Liver (tissue), 8 donors: ENCODE measurements at regions not wholly inside any gene's neighbourhood (a gene's known extent, or its start where the extent isn't known, plus 50 kb on each side); places are given as distances from the start of the nearest gene placed in this dataset.

Experiments used
- DNase-seq: peaks from one replicate; pipeline ENCODE4 v3.0.0-alpha.2; 2017; ENCODE audit warnings: low spot score
- H3K27ac ChIP-seq, 2 donors: one replicate each; pipeline ENCODE4 v1.7.0; 2013; ENCODE audit warnings: inconsistent platforms in 2 of 2, low read length in 2 of 2, control low read depth in 1 of 2, low read depth in 1 of 2, mild to moderate bottlenecking in 1 of 2
- H3K27me3 ChIP-seq, 4 donors: one replicate each; pipeline versions ENCODE4 v1.6.1 to v1.7.0; 2013; ENCODE audit warnings: low read length in 3 of 4, inconsistent platforms in 1 of 4, mild to moderate bottlenecking in 1 of 4, moderate library complexity in 1 of 4; ENCODE audit not compliant: control insufficient read depth in 4 of 4, insufficient read depth in 4 of 4
- H3K36me3 ChIP-seq, 4 donors: one replicate each; pipeline versions ENCODE4 v1.6.1 to v1.7.0; 2013; ENCODE audit warnings: low read length in 3 of 4, mild to moderate bottlenecking in 3 of 4, low read depth in 1 of 4, moderate library complexity in 1 of 4; ENCODE audit not compliant: control insufficient read depth in 4 of 4, insufficient read depth in 3 of 4
- H3K4me1 ChIP-seq, 4 donors: one replicate each; pipeline versions ENCODE4 v1.6.1 to v1.7.0; 2013; ENCODE audit warnings: low read length in 3 of 4, mild to moderate bottlenecking in 3 of 4, moderate library complexity in 1 of 4; ENCODE audit not compliant: control insufficient read depth in 4 of 4, insufficient read depth in 4 of 4
- H3K4me3 ChIP-seq, 3 donors: one replicate each; pipeline versions ENCODE4 v1.6.1 to v1.7.0; 2013; ENCODE audit warnings: low read length in 3 of 3, control low read depth in 1 of 3, low read depth in 1 of 3, mild to moderate bottlenecking in 1 of 3
- H3K9ac ChIP-seq, 2 donors: one replicate each; pipeline ENCODE4 v1.7.0; 2013; ENCODE audit warnings: low read length in 2 of 2, mild to moderate bottlenecking in 2 of 2, moderate library complexity in 2 of 2, control low read depth in 1 of 2, low read depth in 1 of 2
- H3K9me3 ChIP-seq, 4 donors: one replicate each; pipeline versions ENCODE4 v1.6.1 to v1.7.0; 2013; ENCODE audit warnings: low read length in 3 of 4; ENCODE audit not compliant: control insufficient read depth in 4 of 4
- EGR1 ChIP-seq, 2 donors: IDR thresholded peaks; 2 replicates each; pipeline ENCODE4 v1.6.1; 2016 to 2018; ENCODE audit warnings: antibody characterized with exemption in 2 of 2, low read depth in 2 of 2
- FOXA2 ChIP-seq: IDR thresholded peaks from 2 replicates; pipeline ENCODE4 v1.6.1; 2016; ENCODE audit warnings: antibody characterized with exemption
- GABPA ChIP-seq, 2 donors: IDR thresholded peaks in 1 of 2; conservative IDR thresholded peaks in 1 of 2; 2 replicates each; pipeline ENCODE4 v1.6.1; 2016; ENCODE audit warnings: antibody characterized with exemption in 2 of 2, mild to moderate bottlenecking in 1 of 2, moderate library complexity in 1 of 2
- HNF4A ChIP-seq, 2 donors: conservative IDR thresholded peaks; 2 replicates each; pipeline ENCODE4 v1.6.1; 2016; ENCODE audit warnings: antibody characterized with exemption in 2 of 2, mild to moderate bottlenecking in 2 of 2
- HNF4G ChIP-seq: IDR thresholded peaks from 2 replicates; pipeline ENCODE4 v1.6.1; 2016; ENCODE audit warnings: antibody characterized with exemption
- NR2F2 ChIP-seq: IDR thresholded peaks from 2 replicates; pipeline ENCODE4 v1.6.1; 2016; ENCODE audit warnings: antibody characterized with exemption
- RAD21 ChIP-seq, 2 donors: IDR thresholded peaks; 2 replicates each; pipeline ENCODE4 v1.6.1; 2016; ENCODE audit warnings: antibody characterized with exemption in 2 of 2, mild to moderate bottlenecking in 2 of 2
- SP1 ChIP-seq: IDR thresholded peaks from 2 replicates; pipeline ENCODE4 v1.6.1; 2018; ENCODE audit warnings: antibody characterized with exemption, mild to moderate bottlenecking
- TAF1 ChIP-seq: conservative IDR thresholded peaks from 2 replicates; pipeline ENCODE4 v1.6.1; 2016; ENCODE audit warnings: antibody characterized with exemption, mild to moderate bottlenecking
- YY1 ChIP-seq: IDR thresholded peaks from 2 replicates; pipeline ENCODE4 v1.6.1; 2016; ENCODE audit warnings: antibody characterized with exemption, mild to moderate bottlenecking
- WGBS: extraction: QIAGEN DNeasy Blood & Tissue Kit; methylation state at CpG from one replicate; pipeline ENCODE4 v1.1.7; 2013; 5-methylcytosine and 5-hydroxymethylcytosine counted together
- TF ChIP-seq, protein P1 (sequence below): IDR thresholded peaks from 2 replicates; pipeline ENCODE4 v1.6.1; 2016; ENCODE audit warnings: antibody characterized with exemption
- TF ChIP-seq, protein P2 (sequence below): fragments of 150-350 bp; IDR thresholded peaks from 2 replicates; pipeline ENCODE4 v1.5.1; 2017; ENCODE audit warnings: improper control_type of control experiment, low read depth, low read length; ENCODE audit not compliant: missing input control
- TF ChIP-seq, protein P3 (sequence below): IDR thresholded peaks from 2 replicates; pipeline ENCODE4 v1.6.1; 2016; ENCODE audit warnings: antibody characterized with exemption
- TF ChIP-seq, protein P4 (sequence below): IDR thresholded peaks from 2 replicates; pipeline ENCODE4 v1.6.1; 2016; ENCODE audit warnings: antibody characterized with exemption, mild to moderate bottlenecking
- donor health status: healthy.
- donor health status: healthy.
- donor health status: healthy.
- donor health status: healthy.
- donor health status: healthy.

DNA sequence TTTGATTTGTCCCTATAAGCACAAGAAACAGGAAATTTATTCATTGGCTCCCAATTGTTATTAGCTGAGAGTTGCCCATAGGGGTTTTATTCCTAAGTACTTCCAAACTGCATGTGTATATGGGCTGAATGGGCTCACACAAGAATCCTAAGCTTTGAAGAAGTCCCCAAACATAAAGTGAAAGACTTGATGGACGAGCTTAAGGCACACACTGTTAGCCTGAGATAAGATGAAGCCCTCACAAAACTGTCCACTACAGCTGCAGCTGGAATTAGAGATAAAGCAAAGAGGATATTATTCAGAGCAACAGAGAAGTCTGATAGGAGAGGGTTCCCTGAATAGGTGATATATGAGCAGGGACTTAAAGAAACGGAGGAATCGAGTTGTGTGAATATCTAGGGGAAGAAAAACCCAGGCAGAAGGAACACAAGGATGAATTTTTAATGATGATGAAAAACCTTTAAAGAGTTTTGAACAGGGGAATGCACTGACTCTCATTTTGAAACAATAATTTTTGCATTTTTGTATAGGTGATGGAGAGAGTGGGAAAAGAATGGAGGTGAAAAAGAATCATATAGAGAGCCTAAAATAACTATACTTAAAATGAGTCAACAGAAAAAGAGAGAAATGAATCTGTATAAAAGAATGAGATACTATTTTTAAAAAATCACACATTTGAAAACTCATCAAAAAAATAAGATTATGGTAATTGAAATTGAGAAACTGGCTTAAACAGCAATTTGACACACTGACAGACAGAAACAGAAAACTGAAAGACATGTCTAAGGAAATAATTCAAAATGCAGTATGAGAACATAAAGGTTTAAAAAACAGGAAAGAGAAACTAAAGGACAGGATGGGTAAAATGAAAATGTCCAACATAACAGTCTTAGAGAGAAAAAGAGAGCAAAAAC, 133.6 kb upstream of the POGK start:
- no peak overlapping the region for H3K27ac ChIP-seq
- no peaks in the 10 kb centered on the region for H3K27me3 ChIP-seq
- H3K9me3 ChIP-seq, result no peaks in the 10 kb centered on the region
- TF ChIP-seq HNF4G (no peak), YY1 (no peak), FOXA2 (no peak)
- TF ChIP-seq, protein P1, sequence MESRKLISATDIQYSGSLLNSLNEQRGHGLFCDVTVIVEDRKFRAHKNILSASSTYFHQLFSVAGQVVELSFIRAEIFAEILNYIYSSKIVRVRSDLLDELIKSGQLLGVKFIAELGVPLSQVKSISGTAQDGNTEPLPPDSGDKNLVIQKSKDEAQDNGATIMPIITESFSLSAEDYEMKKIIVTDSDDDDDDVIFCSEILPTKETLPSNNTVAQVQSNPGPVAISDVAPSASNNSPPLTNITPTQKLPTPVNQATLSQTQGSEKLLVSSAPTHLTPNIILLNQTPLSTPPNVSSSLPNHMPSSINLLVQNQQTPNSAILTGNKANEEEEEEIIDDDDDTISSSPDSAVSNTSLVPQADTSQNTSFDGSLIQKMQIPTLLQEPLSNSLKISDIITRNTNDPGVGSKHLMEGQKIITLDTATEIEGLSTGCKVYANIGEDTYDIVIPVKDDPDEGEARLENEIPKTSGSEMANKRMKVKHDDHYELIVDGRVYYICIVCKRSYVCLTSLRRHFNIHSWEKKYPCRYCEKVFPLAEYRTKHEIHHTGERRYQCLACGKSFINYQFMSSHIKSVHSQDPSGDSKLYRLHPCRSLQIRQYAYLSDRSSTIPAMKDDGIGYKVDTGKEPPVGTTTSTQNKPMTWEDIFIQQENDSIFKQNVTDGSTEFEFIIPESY, result no peak
- TF ChIP-seq, protein P2, sequence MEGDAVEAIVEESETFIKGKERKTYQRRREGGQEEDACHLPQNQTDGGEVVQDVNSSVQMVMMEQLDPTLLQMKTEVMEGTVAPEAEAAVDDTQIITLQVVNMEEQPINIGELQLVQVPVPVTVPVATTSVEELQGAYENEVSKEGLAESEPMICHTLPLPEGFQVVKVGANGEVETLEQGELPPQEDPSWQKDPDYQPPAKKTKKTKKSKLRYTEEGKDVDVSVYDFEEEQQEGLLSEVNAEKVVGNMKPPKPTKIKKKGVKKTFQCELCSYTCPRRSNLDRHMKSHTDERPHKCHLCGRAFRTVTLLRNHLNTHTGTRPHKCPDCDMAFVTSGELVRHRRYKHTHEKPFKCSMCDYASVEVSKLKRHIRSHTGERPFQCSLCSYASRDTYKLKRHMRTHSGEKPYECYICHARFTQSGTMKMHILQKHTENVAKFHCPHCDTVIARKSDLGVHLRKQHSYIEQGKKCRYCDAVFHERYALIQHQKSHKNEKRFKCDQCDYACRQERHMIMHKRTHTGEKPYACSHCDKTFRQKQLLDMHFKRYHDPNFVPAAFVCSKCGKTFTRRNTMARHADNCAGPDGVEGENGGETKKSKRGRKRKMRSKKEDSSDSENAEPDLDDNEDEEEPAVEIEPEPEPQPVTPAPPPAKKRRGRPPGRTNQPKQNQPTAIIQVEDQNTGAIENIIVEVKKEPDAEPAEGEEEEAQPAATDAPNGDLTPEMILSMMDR, result no peak
- TF ChIP-seq, protein P3, sequence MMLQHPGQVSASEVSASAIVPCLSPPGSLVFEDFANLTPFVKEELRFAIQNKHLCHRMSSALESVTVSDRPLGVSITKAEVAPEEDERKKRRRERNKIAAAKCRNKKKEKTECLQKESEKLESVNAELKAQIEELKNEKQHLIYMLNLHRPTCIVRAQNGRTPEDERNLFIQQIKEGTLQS, result no peak
- H3K9ac ChIP-seq, result no peak overlapping the region
- no peak for DNase-seq
- no peak overlapping the region for H3K4me3 ChIP-seq
- no peaks in the 10 kb centered on the region for H3K36me3 ChIP-seq
- WGBS, result 23% methylated on average over 3 of the region's 3 CpGs
- no peaks in the 10 kb centered on the region for H3K4me1 ChIP-seq

DNA sequence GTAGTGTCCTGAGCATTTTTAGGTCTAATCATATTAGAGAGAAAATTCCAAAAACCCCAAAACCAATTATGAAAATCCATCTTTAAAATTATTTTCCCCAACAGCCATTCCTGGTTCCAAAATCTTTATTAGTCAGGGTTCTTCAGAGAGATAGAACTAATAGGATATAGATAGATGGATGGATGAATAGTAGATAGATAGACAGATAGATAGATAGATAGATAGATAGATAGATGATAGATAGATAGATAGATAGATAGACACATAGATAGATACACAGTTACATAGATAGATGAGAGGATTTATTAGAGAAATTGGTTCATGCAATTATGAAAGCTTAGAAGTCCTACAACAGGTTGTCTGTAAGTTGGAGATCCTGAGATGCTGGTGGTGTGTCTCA, 122.7 kb upstream of the POGK start:
- TF ChIP-seq TAF1 (no peak), RAD21 (IDR thresholded peaks at IDR 0.05) (no peak), HNF4A (conservative IDR thresholded peaks at IDR 0.05) (no peak), SP1 (no peak), YY1 (no peak), EGR1 (IDR thresholded peaks at IDR 0.05; ENCODE audit: low read depth in 2 of 2) (no peak), FOXA2 (no peak), GABPA (IDR thresholded peaks at IDR 0.05 in 1 of 2, conservative IDR thresholded peaks at IDR 0.05 in 1 of 2) (no peak), NR2F2 (no peak), HNF4G (no peak)
- TF ChIP-seq, protein P2, result no peak
- TF ChIP-seq, protein P3, result no peak
- TF ChIP-seq, protein P1, result no peak
- TF ChIP-seq, protein P4, sequence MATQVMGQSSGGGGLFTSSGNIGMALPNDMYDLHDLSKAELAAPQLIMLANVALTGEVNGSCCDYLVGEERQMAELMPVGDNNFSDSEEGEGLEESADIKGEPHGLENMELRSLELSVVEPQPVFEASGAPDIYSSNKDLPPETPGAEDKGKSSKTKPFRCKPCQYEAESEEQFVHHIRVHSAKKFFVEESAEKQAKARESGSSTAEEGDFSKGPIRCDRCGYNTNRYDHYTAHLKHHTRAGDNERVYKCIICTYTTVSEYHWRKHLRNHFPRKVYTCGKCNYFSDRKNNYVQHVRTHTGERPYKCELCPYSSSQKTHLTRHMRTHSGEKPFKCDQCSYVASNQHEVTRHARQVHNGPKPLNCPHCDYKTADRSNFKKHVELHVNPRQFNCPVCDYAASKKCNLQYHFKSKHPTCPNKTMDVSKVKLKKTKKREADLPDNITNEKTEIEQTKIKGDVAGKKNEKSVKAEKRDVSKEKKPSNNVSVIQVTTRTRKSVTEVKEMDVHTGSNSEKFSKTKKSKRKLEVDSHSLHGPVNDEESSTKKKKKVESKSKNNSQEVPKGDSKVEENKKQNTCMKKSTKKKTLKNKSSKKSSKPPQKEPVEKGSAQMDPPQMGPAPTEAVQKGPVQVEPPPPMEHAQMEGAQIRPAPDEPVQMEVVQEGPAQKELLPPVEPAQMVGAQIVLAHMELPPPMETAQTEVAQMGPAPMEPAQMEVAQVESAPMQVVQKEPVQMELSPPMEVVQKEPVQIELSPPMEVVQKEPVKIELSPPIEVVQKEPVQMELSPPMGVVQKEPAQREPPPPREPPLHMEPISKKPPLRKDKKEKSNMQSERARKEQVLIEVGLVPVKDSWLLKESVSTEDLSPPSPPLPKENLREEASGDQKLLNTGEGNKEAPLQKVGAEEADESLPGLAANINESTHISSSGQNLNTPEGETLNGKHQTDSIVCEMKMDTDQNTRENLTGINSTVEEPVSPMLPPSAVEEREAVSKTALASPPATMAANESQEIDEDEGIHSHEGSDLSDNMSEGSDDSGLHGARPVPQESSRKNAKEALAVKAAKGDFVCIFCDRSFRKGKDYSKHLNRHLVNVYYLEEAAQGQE, result no peak
- no peak overlapping the region for H3K9ac ChIP-seq
- H3K4me3 ChIP-seq, result no peak overlapping the region
- H3K27me3 ChIP-seq, result no peaks in the 10 kb centered on the region
- H3K9me3 ChIP-seq, result peaks cover 0 to 3% (median 1%) of the 10 kb centered on the region in 4 donors
- H3K36me3 ChIP-seq, result no peaks in the 10 kb centered on the region
- no peak for DNase-seq
- H3K27ac ChIP-seq, result no peak overlapping the region
- H3K4me1 ChIP-seq, result no peaks in the 10 kb centered on the region
